IMR-90 (cell line): ENCODE measurements at regions not wholly inside any gene's neighbourhood (a gene's known extent, or its start where the extent isn't known, plus 50 kb on each side); places are given as distances from the start of the nearest gene placed in this dataset.

Experiments
- ATAC-seq: fragments of 200-7000 bp; cut with Tn5 transposase; 2 replicates; pipeline ENCODE4 v1.9.1; 2020; ENCODE audit warnings: low read depth, mild to moderate bottlenecking, moderate library complexity
- BruUV-seq: library from RNA; stranded (reverse); fragments of 400-500 nt; replicated peaks from 2 replicates; lab custom pipeline; 2021; lab: Mats Ljungman, UMichigan
- CTCF ChIA-PET: fragments of 300-600 bp; formaldehyde crosslinking; extraction: SDS; loops from one replicate; lab custom pipeline; 2021; ENCODE audit warnings: antibody characterized with exemption; lab: Yijun Ruan, JAX
- POLR2A ChIA-PET: fragments of 300-600 bp; sonication (Branson Sonifier 250); formaldehyde crosslinking; loops from one replicate; lab custom pipeline; 2022; ENCODE audit warnings: antibody characterized with exemption; ENCODE audit not compliant: unreplicated experiment; lab: Charles Lee
- DNase-seq: peaks from one replicate; pipeline ENCODE4 v3.0.0; 2013
- H2AFZ ChIP-seq: replicated peaks from 2 replicates; pipeline ENCODE3; 2013; ENCODE audit warnings: low read length, mild to moderate bottlenecking; ENCODE audit not compliant: poor library complexity
- H2AK5ac ChIP-seq: 2 replicates; pipeline ENCODE4 v1.6.1; 2013; ENCODE audit warnings: low read depth, low read length, inconsistent platforms
- H2AK9ac ChIP-seq: replicated peaks from 2 replicates; pipeline ENCODE3; 2013; ENCODE audit warnings: mild to moderate bottlenecking, low read depth, low read length, moderate library complexity; ENCODE audit not compliant: poor library complexity
- H2BK120ac ChIP-seq: 2 replicates; pipeline ENCODE4 v1.6.1; 2013; ENCODE audit warnings: low read depth, low read length, inconsistent platforms
- H2BK15ac ChIP-seq: 3 replicates; pipeline ENCODE4 v1.6.1; 2013; ENCODE audit warnings: low read depth, low read length, inconsistent platforms
- H2BK20ac ChIP-seq: 2 replicates; pipeline ENCODE4 v1.6.1; 2013; ENCODE audit warnings: low read depth, mild to moderate bottlenecking, inconsistent platforms, low read length, moderate library complexity
- H2BK5ac ChIP-seq: 2 replicates; pipeline ENCODE4 v1.6.1; 2013; ENCODE audit warnings: mild to moderate bottlenecking, low read depth, low read length, inconsistent platforms; ENCODE audit not compliant: poor library complexity, severe bottlenecking
- H3K14ac ChIP-seq: replicated peaks from 2 replicates; pipeline ENCODE4 v1.6.1; 2013; ENCODE audit warnings: low read depth, low read length, inconsistent platforms
- H3K18ac ChIP-seq: 2 replicates; pipeline ENCODE4 v1.6.1; 2013; ENCODE audit warnings: low read depth, low read length, control low read depth
- H3K23ac ChIP-seq: 2 replicates; pipeline ENCODE4 v1.6.1; 2013; ENCODE audit warnings: low read depth, low read length, inconsistent platforms
- H3K27ac ChIP-seq: 2 replicates; pipeline ENCODE4 v1.5.1; 2013; ENCODE audit warnings: mild to moderate bottlenecking, control low read depth, low read length; ENCODE audit not compliant: insufficient read depth
- H3K27me3 ChIP-seq: 2 replicates; pipeline ENCODE4 v1.6.1; 2013; ENCODE audit warnings: low read length; ENCODE audit not compliant: control insufficient read depth, insufficient read depth
- H3K36me3 ChIP-seq: 2 replicates; pipeline ENCODE4 v1.6.1; 2013; ENCODE audit warnings: low read length, mixed read lengths; ENCODE audit not compliant: control insufficient read depth, insufficient read depth
- H3K4ac ChIP-seq: 2 replicates; pipeline ENCODE4 v1.6.1; 2013; ENCODE audit warnings: low read depth, low read length, inconsistent platforms
- H3K4me1 ChIP-seq: 2 replicates; pipeline ENCODE4 v1.6.1; 2013; ENCODE audit warnings: low read length, mixed read lengths; ENCODE audit not compliant: control insufficient read depth, insufficient read depth
- H3K4me2 ChIP-seq: 2 replicates; pipeline ENCODE4 v1.6.1; 2013; ENCODE audit warnings: low read depth, mild to moderate bottlenecking, control low read depth, low read length, moderate library complexity
- H3K4me3 ChIP-seq: 2 replicates; pipeline ENCODE4 v1.5.1; 2013; ENCODE audit warnings: low read depth, mild to moderate bottlenecking, control low read depth, low read length, moderate library complexity; ENCODE audit not compliant: insufficient read depth
- H3K56ac ChIP-seq: 2 replicates; pipeline ENCODE4 v1.6.1; 2013; ENCODE audit warnings: low read length, inconsistent platforms; ENCODE audit not compliant: insufficient read depth; ENCODE audit errors: extremely low read depth
- H3K79me1 ChIP-seq, 2 experiments: 2 replicates each; pipeline ENCODE4 v1.6.1; 2013; ENCODE audit warnings: low read length in 2 of 2, inconsistent platforms in 1 of 2, low read depth in 1 of 2
- H3K9ac ChIP-seq: 2 replicates; pipeline ENCODE4 v1.6.1; 2013; ENCODE audit warnings: low read depth, low read length, control low read depth
- H3K9me1 ChIP-seq: 2 replicates; pipeline ENCODE4 v1.6.1; 2013; ENCODE audit warnings: low read length, inconsistent platforms; ENCODE audit not compliant: insufficient read depth
- H3K9me3 ChIP-seq: 2 replicates; pipeline ENCODE4 v1.6.1; 2013; ENCODE audit warnings: low read length; ENCODE audit not compliant: control insufficient read depth, insufficient read depth
- H4K20me1 ChIP-seq: 2 replicates; pipeline ENCODE4 v1.6.1; 2013; ENCODE audit warnings: low read length, inconsistent platforms; ENCODE audit not compliant: insufficient read depth
- H4K5ac ChIP-seq: 2 replicates; pipeline ENCODE4 v1.6.1; 2013; ENCODE audit warnings: mild to moderate bottlenecking, low read depth, low read length, control low read depth
- H4K8ac ChIP-seq, 2 experiments: 2 replicates each; pipeline ENCODE4 v1.6.1; 2013; ENCODE audit warnings: low read depth in 2 of 2, low read length in 2 of 2, control low read depth in 1 of 2, inconsistent platforms in 1 of 2
- H4K91ac ChIP-seq: 2 replicates; pipeline ENCODE4 v1.6.1; 2013; ENCODE audit warnings: low read depth, low read length, inconsistent platforms; ENCODE audit not compliant: insufficient read depth
- BHLHE40 ChIP-seq: fragments of 150-350 bp; IDR thresholded peaks from 2 replicates; pipeline ENCODE4 v1.6.1; 2016; ENCODE audit warnings: mild to moderate bottlenecking, low read depth, low read length
- CEBPB ChIP-seq: IDR thresholded peaks from 2 replicates; pipeline ENCODE4 v1.6.1; 2012; ENCODE audit warnings: low read depth, low read length, improper control_type of control experiment
- CHD1 ChIP-seq: IDR thresholded peaks from 2 replicates; pipeline ENCODE4 v1.6.1; 2012; ENCODE audit warnings: low read depth, low read length, improper control_type of control experiment
- CTCF ChIP-seq: conservative IDR thresholded peaks from 2 replicates; pipeline ENCODE4 v1.5.1; 2012; ENCODE audit warnings: mild to moderate bottlenecking, low read depth, low read length, improper control_type of control experiment
- ELK1 ChIP-seq: fragments of 150-350 bp; IDR thresholded peaks from 2 replicates; pipeline ENCODE4 v1.6.1; 2016; ENCODE audit warnings: low read depth, mild to moderate bottlenecking, low read length, moderate library complexity, borderline replicate concordance
- FOS ChIP-seq: fragments of 150-350 bp; IDR thresholded peaks from 2 replicates; pipeline ENCODE4 v1.6.1; 2016; ENCODE audit warnings: low read depth, low read length
- MAFK ChIP-seq: IDR thresholded peaks from 2 replicates; pipeline ENCODE4 v1.6.1; 2012; ENCODE audit warnings: low read depth, low read length, improper control_type of control experiment
- MXI1 ChIP-seq: IDR thresholded peaks from 2 replicates; pipeline ENCODE4 v1.6.1; 2012; ENCODE audit warnings: low read depth, mild to moderate bottlenecking, low read length, moderate library complexity, borderline replicate concordance
- NFE2L2 ChIP-seq: fragments of 150-350 bp; IDR thresholded peaks from 2 replicates; pipeline ENCODE4 v1.6.1; 2016; ENCODE audit warnings: low read depth, mild to moderate bottlenecking, low read length
- RAD21 ChIP-seq: IDR thresholded peaks from 2 replicates; pipeline ENCODE4 v1.6.1; 2012; ENCODE audit warnings: low read length, improper control_type of control experiment
- RCOR1 ChIP-seq: IDR thresholded peaks from 2 replicates; pipeline ENCODE4 v1.6.1; 2012; ENCODE audit warnings: mild to moderate bottlenecking, low read length, improper control_type of control experiment; ENCODE audit not compliant: insufficient replicate concordance
- RFX5 ChIP-seq: IDR thresholded peaks from 2 replicates; pipeline ENCODE4 v1.8.0; 2012; ENCODE audit warnings: low read depth, mild to moderate bottlenecking, low read length, moderate library complexity
- SMC3 ChIP-seq: fragments of 150-350 bp; IDR thresholded peaks from 2 replicates; pipeline ENCODE4 v1.6.1; 2016; ENCODE audit warnings: low read depth, mild to moderate bottlenecking, antibody characterized with exemption, low read length, moderate library complexity
- USF2 ChIP-seq: fragments of 150-350 bp; IDR thresholded peaks from 2 replicates; pipeline ENCODE4 v1.6.1; 2017; ENCODE audit warnings: mild to moderate bottlenecking, antibody characterized with exemption, low read length, low read depth
- WGBS, 2 experiments: methylation state at CpG; one replicate each; pipeline versions ENCODE4 v1.1.5 to v1.1.7; 2013; ENCODE audit warnings: missing lambda C conversion rate in 2 of 2; ENCODE audit not compliant: insufficient read length in 1 of 2; ENCODE audit errors: extremely low coverage in 2 of 2; 5-methylcytosine and 5-hydroxymethylcytosine counted together
- dilution Hi-C: fragments of 300-500 bp; cut with HindIII; formaldehyde crosslinking; loops from one replicate; pipeline ENCODE4 v1.14.3; 2018; ENCODE audit warnings: low sequenced_read_pairs; ENCODE audit not compliant: unreplicated experiment
- in situ Hi-C: fragments of 300-500 bp; cut with MboI; formaldehyde crosslinking; loops from 3 replicates; pipeline ENCODE4 v1.14.3; 2019; ENCODE audit warnings: low sequenced_read_pairs, inconsistent platforms, mixed read lengths
- intact Hi-C: fragments of 100-400 bp; cut with micrococcal nuclease; formaldehyde crosslinking; loops from 2 replicates; pipeline ENCODE4 v1.10.0; 2022

GRCh38 chr18:40283560-40283959 lies 1671.5 kb upstream of the PIK3C3 start:
- TF ChIP-seq CEBPB, result no peak
- TF ChIP-seq RCOR1, result no peak
- TF ChIP-seq NFE2L2, result no peak
- TF ChIP-seq RAD21, result no peak
- TF ChIP-seq CHD1, result no peak
- no peak for TF ChIP-seq MAFK
- no peak for TF ChIP-seq SMC3
- TF ChIP-seq BHLHE40, result no peak
- TF ChIP-seq FOS, result no peak
- TF ChIP-seq ELK1, result no peak
- no peak for TF ChIP-seq MXI1
- no peak for TF ChIP-seq RFX5
- no peak for TF ChIP-seq USF2
- no peak for TF ChIP-seq CTCF
- CTCF ChIA-PET, result interaction anchor here (1.2 kb wide), 1 partner anchor 15 kb away, joined by 4 read pairs; no protein-coding TSS in a partner anchor
- no peak overlapping the region for H4K91ac ChIP-seq
- no peak overlapping the region for H3K4me3 ChIP-seq
- H2AK9ac ChIP-seq, result no peak overlapping the region
- H2AK5ac ChIP-seq, result no peak overlapping the region
- WGBS, 2 experiments, result no CpG with 5 or more reads among the region's 2 CpGs
- no peak overlapping the region for H3K23ac ChIP-seq
- H2BK15ac ChIP-seq, result no peak overlapping the region
- POLR2A ChIA-PET, result no interaction called here
- dilution Hi-C loops, result no loop called here
- no peaks in the 10 kb centered on the region for H3K4me1 ChIP-seq
- no peak overlapping the region for H3K27ac ChIP-seq
- no peak for DNase-seq
- no peak overlapping the region for H2BK5ac ChIP-seq
- H3K9ac ChIP-seq, result no peak overlapping the region
- H3K4ac ChIP-seq, result no peak overlapping the region
- H2AFZ ChIP-seq, result no peak overlapping the region
- H3K27me3 ChIP-seq, result no peaks in the 10 kb centered on the region
- no peaks in the 10 kb centered on the region for H3K9me1 ChIP-seq
- in situ Hi-C loops, result no loop called here
- no peaks in the 10 kb centered on the region for H3K79me1 ChIP-seq
- H4K5ac ChIP-seq, result no peak overlapping the region
- no peak overlapping the region for H3K4me2 ChIP-seq
- H4K8ac ChIP-seq, result no peak overlapping the region
- H4K20me1 ChIP-seq, result no peaks in the 10 kb centered on the region
- no peak overlapping the region for H3K18ac ChIP-seq
- no TSS peak for BruUV-seq
- intact Hi-C loops, result no loop called here
- no peaks in the 10 kb centered on the region for H3K9me3 ChIP-seq
- no peak overlapping the region for H2BK120ac ChIP-seq
- no peak overlapping the region for H2BK20ac ChIP-seq
- no peaks in the 10 kb centered on the region for H3K36me3 ChIP-seq
- no peak for ATAC-seq
- no peak overlapping the region for H3K56ac ChIP-seq
- H3K14ac ChIP-seq, result no peak overlapping the region
